PC-3 (cell line): ENCODE measurements at regions not wholly inside any gene's neighbourhood (a gene's known extent, or its start where the extent isn't known, plus 50 kb on each side); places are given as distances from the start of the nearest gene placed in this dataset.

Experiments used
- ATAC-seq: fragments of 200-7000 bp; cut with Tn5 transposase; 2 replicates; pipeline ENCODE4 v1.9.1; 2020; ENCODE audit warnings: mild to moderate bottlenecking, moderate library complexity
- BruUV-seq: library from RNA; stranded (reverse); fragments of 400-500 nt; replicated peaks from 2 replicates; lab custom pipeline; 2021; lab: Mats Ljungman, UMichigan
- CTCF ChIA-PET: fragments of 300-600 bp; sonication (Branson Sonifier 250); formaldehyde crosslinking; loops from one replicate; lab custom pipeline; 2022; ENCODE audit warnings: antibody characterized with exemption; lab: Charles Lee
- POLR2A ChIA-PET: fragments of 300-600 bp; sonication (Branson Sonifier 250); formaldehyde crosslinking; loops from one replicate; lab custom pipeline; 2022; ENCODE audit warnings: antibody characterized with exemption; ENCODE audit not compliant: unreplicated experiment; lab: Charles Lee
- DNase-seq: peaks from one replicate; pipeline ENCODE4 v3.0.0-alpha.2; 2015
- H2AFZ ChIP-seq: fragments of 300-600 bp; sonication (generic); 2 replicates; pipeline ENCODE4 v1.6.0; 2016; ENCODE audit warnings: antibody characterized with exemption, low read length
- H3F3A ChIP-seq: fragments of 300-600 bp; sonication (generic); one replicate; pipeline ENCODE4 v1.6.0; 2017; ENCODE audit warnings: antibody characterized with exemption, low read length, control low read depth, mild to moderate bottlenecking; ENCODE audit not compliant: unreplicated experiment
- H3K27ac ChIP-seq: fragments of 300-600 bp; sonication (generic); 2 replicates; pipeline ENCODE4 v1.5.1; 2016; ENCODE audit warnings: mild to moderate bottlenecking, low read length
- H3K27me3 ChIP-seq: fragments of 300-600 bp; sonication (generic); 2 replicates; pipeline ENCODE4 v1.6.1; 2016; ENCODE audit warnings: low read length, mixed read lengths
- H3K36me3 ChIP-seq: fragments of 300-600 bp; sonication (generic); 2 replicates; pipeline ENCODE4 v1.6.1; 2016; ENCODE audit warnings: low read depth, mixed run types, low read length, mixed read lengths
- H3K4me1 ChIP-seq: fragments of 300-600 bp; sonication (generic); 2 replicates; pipeline ENCODE4 v1.5.1; 2016; ENCODE audit warnings: low read length; ENCODE audit not compliant: insufficient read depth
- H3K4me2 ChIP-seq: fragments of 300-600 bp; sonication (generic); 2 replicates; pipeline ENCODE4 v1.6.0; 2016; ENCODE audit warnings: low read length
- H3K4me3 ChIP-seq: fragments of 300-600 bp; sonication (generic); 2 replicates; pipeline ENCODE4 v1.5.1; 2016; ENCODE audit warnings: mild to moderate bottlenecking, low read length, mixed read lengths
- H3K79me2 ChIP-seq: fragments of 300-600 bp; sonication (generic); 2 replicates; pipeline ENCODE4 v1.6.1; 2017; ENCODE audit warnings: low read length, mixed read lengths
- H3K9ac ChIP-seq: fragments of 300-600 bp; sonication (generic); 2 replicates; pipeline ENCODE4 v1.6.0; 2016; ENCODE audit warnings: mild to moderate bottlenecking, low read length
- H3K9me2 ChIP-seq: fragments of 300-600 bp; sonication (generic); replicated peaks from 2 replicates; pipeline ENCODE4 v1.6.1; 2016; ENCODE audit warnings: mixed run types, low read length, mixed read lengths
- H3K9me3 ChIP-seq: fragments of 300-600 bp; sonication (generic); 2 replicates; pipeline ENCODE4 v1.6.1; 2016; ENCODE audit warnings: low read length, mixed read lengths
- H4K20me1 ChIP-seq: fragments of 300-600 bp; sonication (generic); 2 replicates; pipeline ENCODE4 v1.6.1; 2016; ENCODE audit warnings: low read length, mixed read lengths
- EZH2 ChIP-seq: fragments of 300-600 bp; sonication (generic); IDR thresholded peaks from one replicate; pipeline ENCODE4 v1.6.1; 2017; ENCODE audit warnings: antibody characterized with exemption, mild to moderate bottlenecking, low read length; ENCODE audit not compliant: unreplicated experiment
- EZH2phosphoT487 ChIP-seq: fragments of 300-600 bp; sonication (generic); IDR thresholded peaks from 2 replicates; pipeline ENCODE4 v1.6.1; 2018; ENCODE audit warnings: mild to moderate bottlenecking, antibody characterized with exemption, low read length, borderline replicate concordance
- intact Hi-C: fragments of 100-400 bp; cut with micrococcal nuclease; formaldehyde crosslinking; loops from 2 replicates; pipeline ENCODE4 v1.9.0; 2023
- TF ChIP-seq, protein P1 (sequence below): fragments of 300-600 bp; sonication (generic); conservative IDR thresholded peaks from 2 replicates; pipeline ENCODE4 v1.5.1; 2017; ENCODE audit warnings: antibody characterized with exemption, low read depth, mild to moderate bottlenecking, low read length

GRCh38 chr4:10181745-10182445 is 65.3 kb upstream of the WDR1 start:
- no peaks in the 10 kb centered on the region for H3K4me1 ChIP-seq
- intact Hi-C loops: no loop called here
- ATAC-seq (no peak), DNase-seq (no peak)
- no peaks in the 10 kb centered on the region for H3K27me3 ChIP-seq
- POLR2A ChIA-PET: no interaction called here
- H3F3A ChIP-seq: no peaks in the 10 kb centered on the region
- no TSS peak for BruUV-seq
- CTCF ChIA-PET: no interaction called here
- H4K20me1 ChIP-seq: no peaks in the 10 kb centered on the region
- no peaks in the 10 kb centered on the region for H3K79me2 ChIP-seq
- no peaks in the 10 kb centered on the region for H3K36me3 ChIP-seq
- TF ChIP-seq EZH2: no peak
- TF ChIP-seq, protein P1, sequence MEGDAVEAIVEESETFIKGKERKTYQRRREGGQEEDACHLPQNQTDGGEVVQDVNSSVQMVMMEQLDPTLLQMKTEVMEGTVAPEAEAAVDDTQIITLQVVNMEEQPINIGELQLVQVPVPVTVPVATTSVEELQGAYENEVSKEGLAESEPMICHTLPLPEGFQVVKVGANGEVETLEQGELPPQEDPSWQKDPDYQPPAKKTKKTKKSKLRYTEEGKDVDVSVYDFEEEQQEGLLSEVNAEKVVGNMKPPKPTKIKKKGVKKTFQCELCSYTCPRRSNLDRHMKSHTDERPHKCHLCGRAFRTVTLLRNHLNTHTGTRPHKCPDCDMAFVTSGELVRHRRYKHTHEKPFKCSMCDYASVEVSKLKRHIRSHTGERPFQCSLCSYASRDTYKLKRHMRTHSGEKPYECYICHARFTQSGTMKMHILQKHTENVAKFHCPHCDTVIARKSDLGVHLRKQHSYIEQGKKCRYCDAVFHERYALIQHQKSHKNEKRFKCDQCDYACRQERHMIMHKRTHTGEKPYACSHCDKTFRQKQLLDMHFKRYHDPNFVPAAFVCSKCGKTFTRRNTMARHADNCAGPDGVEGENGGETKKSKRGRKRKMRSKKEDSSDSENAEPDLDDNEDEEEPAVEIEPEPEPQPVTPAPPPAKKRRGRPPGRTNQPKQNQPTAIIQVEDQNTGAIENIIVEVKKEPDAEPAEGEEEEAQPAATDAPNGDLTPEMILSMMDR: no peak
- TF ChIP-seq EZH2phosphoT487: no peak
- no peak overlapping the region for H3K4me2 ChIP-seq
- no peak overlapping the region for H3K27ac ChIP-seq
- no peak overlapping the region for H2AFZ ChIP-seq
- no peaks in the 10 kb centered on the region for H3K9me2 ChIP-seq
- H3K9ac ChIP-seq: no peak overlapping the region
- H3K9me3 ChIP-seq: no peaks in the 10 kb centered on the region
- H3K4me3 ChIP-seq: no peak overlapping the region

DNA sequence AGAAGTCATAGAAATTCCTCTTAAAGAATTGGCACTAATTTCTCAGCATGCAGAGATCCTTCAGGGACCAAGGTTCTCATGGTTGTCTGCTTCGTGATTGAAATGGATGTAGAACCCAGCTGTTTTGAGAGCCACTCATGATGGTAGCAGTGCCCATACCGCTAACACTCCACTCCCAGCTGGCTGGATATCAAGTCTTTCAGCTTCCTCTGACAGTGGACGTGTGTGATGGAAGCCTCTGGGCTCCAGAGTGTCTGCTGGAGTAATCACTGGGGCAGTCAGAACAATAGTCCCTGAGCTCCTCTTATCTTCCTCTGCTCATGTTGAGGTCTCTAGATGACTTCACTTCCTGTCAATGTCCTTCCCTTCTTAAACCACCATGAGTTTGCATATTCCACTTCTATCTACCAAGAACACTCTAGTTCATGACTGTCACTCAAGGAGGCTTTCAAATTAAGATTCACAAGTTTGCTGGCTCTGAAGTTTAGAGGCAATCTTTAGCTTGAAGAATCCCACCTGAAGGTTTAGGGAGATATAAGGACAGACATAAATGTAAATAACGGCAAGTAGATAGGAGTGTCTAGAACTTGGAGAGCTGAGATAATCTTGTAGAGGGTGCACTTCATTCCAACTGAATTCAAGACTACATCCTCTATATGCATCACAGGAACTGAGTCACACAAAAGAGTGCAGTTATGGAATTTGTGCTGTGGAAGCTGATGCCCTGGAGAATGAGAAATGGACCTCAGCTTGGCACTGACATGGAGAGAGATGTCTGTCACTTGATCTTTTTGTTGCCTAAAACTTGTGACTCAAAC is 64.5 kb upstream of the WDR1 start:
- POLR2A ChIA-PET: no interaction called here
- H3K9me2 ChIP-seq: no peaks in the 10 kb centered on the region
- no peaks in the 10 kb centered on the region for H3K79me2 ChIP-seq
- no peak overlapping the region for H3K27ac ChIP-seq
- H2AFZ ChIP-seq: no peak overlapping the region
- H3K27me3 ChIP-seq: no peaks in the 10 kb centered on the region
- no peaks in the 10 kb centered on the region for H3K4me1 ChIP-seq
- no peak overlapping the region for H3K9ac ChIP-seq
- H3K4me2 ChIP-seq: no peak overlapping the region
- BruUV-seq: no TSS peak
- H3K4me3 ChIP-seq: no peak overlapping the region
- ATAC-seq: no peak
- DNase-seq: no peak
- H3F3A ChIP-seq: no peaks in the 10 kb centered on the region
- CTCF ChIA-PET: no interaction called here
- TF ChIP-seq EZH2phosphoT487 (no peak), EZH2 (no peak)
- TF ChIP-seq, protein P1: no peak
- H3K36me3 ChIP-seq: no peaks in the 10 kb centered on the region
- H4K20me1 ChIP-seq: no peaks in the 10 kb centered on the region
- H3K9me3 ChIP-seq: no peaks in the 10 kb centered on the region
- intact Hi-C loops: no loop called here

DNA sequence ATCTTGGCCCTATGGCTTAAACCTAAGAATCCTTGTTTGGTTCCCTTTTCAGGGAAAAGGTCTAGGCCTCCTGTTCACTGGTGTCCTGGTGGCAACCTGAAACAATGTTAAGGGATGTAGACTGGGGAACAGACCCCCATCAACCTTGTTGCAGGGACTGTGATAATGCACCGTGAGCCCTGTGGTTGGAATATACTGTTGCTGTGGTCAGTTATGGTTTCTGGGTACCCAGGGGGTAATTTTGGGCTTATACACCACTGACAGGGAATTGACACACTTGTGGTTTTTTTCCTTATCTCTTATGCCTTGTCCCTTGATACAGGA is 64.0 kb upstream of the WDR1 start:
- H3K9ac ChIP-seq: no peak overlapping the region
- no peaks in the 10 kb centered on the region for H3F3A ChIP-seq
- H2AFZ ChIP-seq: no peak overlapping the region
- H3K9me2 ChIP-seq: no peaks in the 10 kb centered on the region
- no peaks in the 10 kb centered on the region for H4K20me1 ChIP-seq
- POLR2A ChIA-PET: no interaction called here
- H3K4me3 ChIP-seq: no peak overlapping the region
- no peaks in the 10 kb centered on the region for H3K9me3 ChIP-seq
- H3K36me3 ChIP-seq: no peaks in the 10 kb centered on the region
- no peak overlapping the region for H3K27ac ChIP-seq
- no peaks in the 10 kb centered on the region for H3K27me3 ChIP-seq
- H3K4me1 ChIP-seq: no peaks in the 10 kb centered on the region
- no peaks in the 10 kb centered on the region for H3K79me2 ChIP-seq
- DNase-seq: no peak
- intact Hi-C loops: no loop called here
- CTCF ChIA-PET: no interaction called here
- no peak for ATAC-seq
- H3K4me2 ChIP-seq: no peak overlapping the region
- BruUV-seq: no TSS peak
- TF ChIP-seq, protein P1: no peak
- TF ChIP-seq EZH2 (no peak), EZH2phosphoT487 (no peak)
